ENCODE measurements at regions not wholly inside any gene's neighbourhood (a gene's known extent, or its start where the extent isn't known, plus 50 kb on each side); places are given as distances from the start of the nearest gene placed in this dataset.

- no peak for ATAC-seq
- DNase-seq = no peak
- intact Hi-C loops (cut with micrococcal nuclease) = no loop called here
- H3K4me1 Mint-ChIP-seq (ENCODE audit: low read depth) = peaks cover 2% of the 10 kb centered on the region
- no peaks in the 10 kb centered on the region for H3K36me3 Mint-ChIP-seq (ENCODE audit: low read depth)
- CTCF ChIA-PET = no interaction called here
- POLR2A ChIA-PET = interaction anchor here (0.6 kb wide), 1 partner anchor 562 kb away, joined by 3 read pairs; no protein-coding TSS in a partner anchor
- no peak overlapping the region for H3K4me3 Mint-ChIP-seq
- no peaks in the 10 kb centered on the region for H3K27me3 Mint-ChIP-seq
- no peak for TF ChIP-seq CTCF (IDR thresholded peaks at IDR 0.05)
- no peaks in the 10 kb centered on the region for H3K9me3 Mint-ChIP-seq
- no peak overlapping the region for H3K27ac Mint-ChIP-seq
Observed at GRCh38 chr5:124052201-124052600, 540.2 kb downstream of the CSNK1G3 start.

DNA sequence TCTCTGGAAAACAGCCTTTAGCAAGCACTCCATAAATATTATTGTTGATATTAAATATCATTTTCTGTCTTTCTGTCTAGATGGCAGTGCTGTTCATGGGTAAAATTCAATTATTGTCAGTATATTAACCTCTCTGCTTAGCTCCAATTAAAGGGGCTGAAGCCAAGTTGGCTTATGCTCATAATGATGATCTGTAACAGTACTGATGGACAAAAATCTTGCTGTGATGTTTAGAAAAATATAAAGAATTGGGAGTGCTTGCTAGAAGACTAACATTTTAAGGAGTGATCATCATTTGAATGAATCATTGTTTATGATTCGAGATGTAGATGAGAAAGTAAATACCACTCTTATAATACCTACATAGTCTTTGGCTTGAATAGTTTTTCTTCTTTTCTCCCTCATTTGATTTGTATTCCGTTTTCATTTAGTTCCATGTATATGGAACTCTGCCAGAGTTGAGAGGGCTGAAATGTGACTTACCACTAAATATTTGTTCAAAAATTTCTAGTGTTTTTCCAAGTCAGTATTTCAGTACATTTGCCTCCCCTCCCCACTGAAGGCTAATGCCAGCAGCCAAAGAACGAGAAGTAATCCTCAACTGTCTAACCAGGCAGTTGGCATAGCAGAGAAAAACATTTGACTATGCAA is 538.3 kb downstream of the CSNK1G3 start:
- H3K36me3 Mint-ChIP-seq (ENCODE audit: low read depth) = no peaks in the 10 kb centered on the region
- intact Hi-C loops (cut with micrococcal nuclease) = no loop called here
- ATAC-seq = no peak
- no peak for TF ChIP-seq CTCF (IDR thresholded peaks at IDR 0.05)
- no peaks in the 10 kb centered on the region for H3K4me1 Mint-ChIP-seq (ENCODE audit: low read depth)
- CTCF ChIA-PET = no interaction called here
- POLR2A ChIA-PET = no interaction called here
- H3K4me3 Mint-ChIP-seq = no peak overlapping the region
- H3K27me3 Mint-ChIP-seq = no peaks in the 10 kb centered on the region
- DNase-seq = no peak
- no peak overlapping the region for H3K27ac Mint-ChIP-seq
- H3K9me3 Mint-ChIP-seq = no peaks in the 10 kb centered on the region

DNA sequence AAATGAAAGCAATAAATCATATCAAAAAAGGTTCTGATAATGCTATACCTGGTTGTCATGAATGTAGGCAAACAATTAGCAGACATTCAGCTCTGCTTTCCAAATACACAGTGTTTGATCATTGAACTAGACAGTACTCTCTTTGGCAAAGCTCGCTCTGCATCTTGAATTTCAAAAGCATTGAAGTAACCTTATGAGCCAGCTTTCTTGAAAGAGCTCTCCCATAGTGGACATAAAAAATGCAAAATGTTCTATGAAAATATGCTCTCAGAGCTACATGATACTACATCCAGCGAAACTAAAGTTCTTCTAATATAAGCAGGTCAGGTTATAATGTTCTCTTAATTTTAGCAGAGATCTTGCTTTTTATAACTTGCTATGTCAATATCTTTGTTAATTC is 533.4 kb downstream of the CSNK1G3 start:
- no peak for TF ChIP-seq CTCF (IDR thresholded peaks at IDR 0.05)
- POLR2A ChIA-PET = no interaction called here
- Mint-ChIP-seq H3K36me3 (ENCODE audit: low read depth) (no peaks in the 10 kb centered on the region), H3K27ac (no peak overlapping the region), H3K4me1 (ENCODE audit: low read depth) (no peaks in the 10 kb centered on the region), H3K4me3 (no peak overlapping the region), H3K9me3 (no peaks in the 10 kb centered on the region), H3K27me3 (no peaks in the 10 kb centered on the region)
- DNase-seq = no peak
- no peak for ATAC-seq
- intact Hi-C loops (cut with micrococcal nuclease) = no loop called here
- CTCF ChIA-PET = no interaction called here

- CTCF ChIA-PET = no interaction called here
- no peak overlapping the region for H3K27ac Mint-ChIP-seq
- H3K9me3 Mint-ChIP-seq = peaks cover 1% of the 10 kb centered on the region
- H3K27me3 Mint-ChIP-seq = no peaks in the 10 kb centered on the region
- DNase-seq (no peak), ATAC-seq (no peak)
- POLR2A ChIA-PET = no interaction called here
- H3K36me3 Mint-ChIP-seq (ENCODE audit: low read depth) = no peaks in the 10 kb centered on the region
- no peak overlapping the region for H3K4me3 Mint-ChIP-seq
- intact Hi-C loops (cut with micrococcal nuclease) = no loop called here
- no peak for TF ChIP-seq CTCF (IDR thresholded peaks at IDR 0.05)
- no peaks in the 10 kb centered on the region for H3K4me1 Mint-ChIP-seq (ENCODE audit: low read depth)
Observed at GRCh38 chr5:124044613-124045012, 532.6 kb downstream of the CSNK1G3 start.

- H3K36me3 Mint-ChIP-seq (ENCODE audit: low read depth) = no peaks in the 10 kb centered on the region
- intact Hi-C loops (cut with micrococcal nuclease) = no loop called here
- H3K27ac Mint-ChIP-seq = no peak overlapping the region
- no peaks in the 10 kb centered on the region for H3K27me3 Mint-ChIP-seq
- POLR2A ChIA-PET = no interaction called here
- H3K4me1 Mint-ChIP-seq (ENCODE audit: low read depth) = no peaks in the 10 kb centered on the region
- no peak overlapping the region for H3K4me3 Mint-ChIP-seq
- no peak for TF ChIP-seq CTCF (IDR thresholded peaks at IDR 0.05)
- DNase-seq = no peak
- peaks cover 1% of the 10 kb centered on the region for H3K9me3 Mint-ChIP-seq
- CTCF ChIA-PET = no interaction called here
- no peak for ATAC-seq
Observed at GRCh38 chr5:124043456-124043855, 531.5 kb downstream of the CSNK1G3 start.
